Type B pancreatic cell (in vitro differentiated cells): ENCODE measurements at regions not wholly inside any gene's neighbourhood (a gene's known extent, or its start where the extent isn't known, plus 50 kb on each side); places are given as distances from the start of the nearest gene placed in this dataset.

Experiments used
- DNase-seq: peaks from one replicate; pipeline ENCODE4 v3.0.0; 2021; ENCODE audit warnings: mixed read lengths; ENCODE audit not compliant: unreplicated experiment; ENCODE audit errors: extremely low spot score
- H3K27ac Mint-ChIP-seq: 2 replicates; pipeline ENCODE4 v1.8.0; 2021; ENCODE audit warnings: mild to moderate bottlenecking, mixed read lengths
- H3K27me3 Mint-ChIP-seq: 2 replicates; pipeline ENCODE4 v1.8.0; 2021; ENCODE audit warnings: mixed read lengths
- H3K36me3 Mint-ChIP-seq: 2 replicates; pipeline ENCODE4 v1.8.0; 2021; ENCODE audit warnings: mixed read lengths
- H3K4me1 Mint-ChIP-seq: one replicate; pipeline ENCODE4 v1.8.0; 2021; ENCODE audit warnings: mixed read lengths; ENCODE audit not compliant: unreplicated experiment
- H3K4me3 Mint-ChIP-seq: 2 replicates; pipeline ENCODE4 v1.8.0; 2021; ENCODE audit warnings: mild to moderate bottlenecking, mixed read lengths
- H3K9me3 Mint-ChIP-seq: 2 replicates; pipeline ENCODE4 v1.8.0; 2021; ENCODE audit warnings: mixed read lengths
- CTCF ChIP-seq: fragments of 200-600 bp; sonication (generic); conservative IDR thresholded peaks from 2 replicates; pipeline ENCODE4 v1.5.0; 2021; ENCODE audit warnings: antibody characterized with exemption, mild to moderate bottlenecking

DNA sequence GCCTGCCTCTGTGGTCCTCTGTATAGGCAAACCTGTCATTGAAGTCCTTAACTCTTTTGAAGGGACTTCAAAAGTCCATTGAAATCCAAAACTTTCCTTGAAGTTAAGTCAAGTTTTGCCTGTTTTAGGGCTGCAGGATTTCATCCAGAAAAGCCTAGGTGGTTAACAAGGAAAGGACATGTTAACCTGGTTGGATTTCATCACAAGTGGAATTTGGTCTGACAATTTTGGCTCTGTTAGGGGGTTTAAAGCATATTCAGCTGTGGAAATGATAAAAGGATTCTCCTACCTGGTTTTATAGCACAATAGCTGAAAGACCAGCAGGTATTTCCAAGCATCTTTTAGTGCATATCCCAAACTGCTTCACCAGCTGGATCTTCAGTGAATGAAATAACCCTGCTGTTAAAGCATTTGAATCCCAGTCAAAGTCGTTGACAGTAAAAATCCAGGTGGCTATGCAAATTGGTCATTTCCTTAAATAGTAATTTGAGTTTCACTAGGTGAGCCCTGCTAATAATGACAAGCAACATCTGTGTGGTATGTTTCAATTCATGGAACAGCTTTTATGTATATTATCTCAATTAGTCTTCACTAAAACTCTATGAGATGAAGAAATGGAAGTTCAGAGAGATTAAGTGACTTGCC, 400.5 kb downstream of the ETNK1 start:
- no peak for TF ChIP-seq CTCF
- Mint-ChIP-seq H3K4me3 (no peak overlapping the region), H3K27me3 (peaks cover 18% of the 10 kb centered on the region), H3K4me1 (peaks cover 8% of the 10 kb centered on the region), H3K27ac (no peak overlapping the region), H3K36me3 (no peaks in the 10 kb centered on the region), H3K9me3 (no peaks in the 10 kb centered on the region)
- no peak for DNase-seq

DNA sequence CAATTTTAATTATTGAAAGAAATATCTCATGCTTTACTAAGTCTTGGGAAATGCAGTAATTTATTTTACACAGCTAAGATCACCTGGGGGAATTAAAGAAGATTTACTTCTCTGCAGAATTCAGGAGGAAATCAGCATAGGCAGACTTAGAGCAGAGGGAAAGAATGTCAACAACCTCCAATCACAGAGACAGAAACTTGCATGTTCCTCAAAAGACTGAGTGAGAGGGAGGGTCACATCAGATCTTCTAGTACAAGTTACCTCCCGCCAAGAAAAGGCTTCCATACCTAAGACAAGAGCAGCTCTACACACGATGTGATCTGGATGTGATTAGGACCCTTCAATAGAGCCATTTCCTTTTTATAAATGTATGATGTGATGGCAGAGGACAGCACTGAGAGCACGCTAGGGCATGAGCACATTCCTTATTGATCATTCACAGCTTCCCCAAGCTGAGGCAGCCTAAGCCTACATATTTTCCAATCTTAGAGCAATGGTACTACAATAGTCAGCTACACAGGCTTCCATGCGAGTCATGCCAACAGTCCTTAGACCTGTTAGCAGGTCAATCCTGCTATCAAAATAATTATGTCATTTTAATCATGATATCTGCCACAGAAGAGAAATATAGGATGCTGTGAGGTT, 403.3 kb downstream of the ETNK1 start:
- Mint-ChIP-seq H3K27me3 (peaks cover 29% of the 10 kb centered on the region), H3K4me1 (peaks cover 12% of the 10 kb centered on the region), H3K4me3 (no peak overlapping the region), H3K36me3 (no peaks in the 10 kb centered on the region), H3K27ac (peak overlapping the region; percentile 3), H3K9me3 (no peaks in the 10 kb centered on the region)
- no peak for DNase-seq
- TF ChIP-seq CTCF: no peak

DNA sequence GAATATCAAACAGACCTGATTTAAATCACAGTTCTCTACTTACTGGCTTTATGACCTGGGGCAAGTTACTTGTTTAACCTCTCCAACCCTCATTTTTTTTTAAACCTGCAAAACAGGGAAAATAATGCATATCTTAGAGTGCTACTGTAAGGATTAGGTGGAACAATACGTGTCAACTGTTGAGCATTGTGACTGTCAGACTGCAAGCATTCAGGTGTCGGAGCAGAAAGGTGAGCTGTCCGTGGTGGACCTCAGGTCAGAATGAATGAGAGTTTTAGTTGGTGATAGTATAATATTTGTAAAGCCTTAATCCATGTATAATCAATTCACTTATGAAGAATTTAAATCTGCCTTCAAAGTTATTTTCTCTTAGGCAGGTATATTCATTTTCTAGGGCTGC, 404.2 kb downstream of the ETNK1 start:
- Mint-ChIP-seq H3K4me3 (no peak overlapping the region), H3K4me1 (peaks cover 12% of the 10 kb centered on the region)
- no peak for DNase-seq

GRCh38 chr12:23039834-23040233, 414.9 kb downstream of the ETNK1 start:
- H3K36me3 Mint-ChIP-seq: no peaks in the 10 kb centered on the region
- no peak overlapping the region for H3K27ac Mint-ChIP-seq
- H3K9me3 Mint-ChIP-seq: no peaks in the 10 kb centered on the region
- TF ChIP-seq CTCF: no peak
- no peak for DNase-seq
- H3K4me3 Mint-ChIP-seq: no peak overlapping the region
- peaks cover 7% of the 10 kb centered on the region for H3K27me3 Mint-ChIP-seq
- H3K4me1 Mint-ChIP-seq: no peaks in the 10 kb centered on the region

More for the DNA sequence above, 404.2 kb downstream of the ETNK1 start:
- Mint-ChIP-seq H3K36me3 (no peaks in the 10 kb centered on the region), H3K27me3 (peaks cover 30% of the 10 kb centered on the region), H3K27ac (no peak overlapping the region), H3K9me3 (no peaks in the 10 kb centered on the region)
- no peak for TF ChIP-seq CTCF

DNA sequence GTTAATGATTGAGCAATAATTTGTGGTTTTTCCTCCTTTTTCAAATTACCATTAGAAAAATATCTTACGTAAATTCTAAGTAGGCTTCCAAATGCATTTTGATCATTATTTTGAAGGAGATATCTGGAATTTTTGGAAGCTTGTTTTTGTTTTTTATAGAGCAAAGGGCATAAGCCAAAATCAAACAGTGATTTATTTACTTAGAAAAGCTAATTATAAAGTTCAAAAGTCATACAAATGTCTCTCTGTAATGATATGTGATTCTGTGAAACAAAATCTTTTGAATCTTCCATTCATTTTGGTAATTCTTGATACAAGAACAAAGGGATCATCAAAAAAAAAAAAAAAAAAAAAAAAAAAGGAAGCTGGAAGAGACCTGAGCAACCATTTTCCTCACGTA, 416.8 kb downstream of the ETNK1 start:
- no peak for TF ChIP-seq CTCF
- no peaks in the 10 kb centered on the region for H3K9me3 Mint-ChIP-seq

More for the DNA sequence above, 416.8 kb downstream of the ETNK1 start:
- Mint-ChIP-seq H3K36me3 (no peaks in the 10 kb centered on the region), H3K27me3 (peaks cover 2% of the 10 kb centered on the region), H3K4me3 (no peak overlapping the region), H3K4me1 (no peaks in the 10 kb centered on the region), H3K27ac (no peak overlapping the region)
- no peak for DNase-seq
